ENCODE measurements at regions not wholly inside any gene's neighbourhood (a gene's known extent, or its start where the extent isn't known, plus 50 kb on each side); places are given as distances from the start of the nearest gene placed in this dataset.

DNA sequence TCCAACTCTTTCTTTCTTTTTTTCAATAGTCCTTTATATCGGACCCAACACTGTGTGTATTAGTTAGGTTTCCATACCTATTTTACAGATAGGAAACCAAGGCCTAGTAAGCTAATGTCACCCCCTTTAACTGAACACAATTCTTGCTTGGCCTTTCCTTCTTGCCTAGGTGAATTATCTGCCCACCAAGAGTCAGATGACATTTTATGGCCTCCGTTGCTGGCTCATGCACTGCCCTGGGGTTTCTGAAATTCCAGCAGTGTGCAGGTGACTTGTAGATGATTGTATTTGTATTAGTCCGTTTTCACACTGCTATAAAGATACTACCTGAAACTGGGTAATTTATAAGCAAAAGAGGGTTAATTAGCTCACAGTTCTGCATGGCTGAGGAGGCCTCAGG lies 293.8 kb downstream of the GAS1 start:
- no peaks in the 10 kb centered on the region for H3K4me1 ChIP-seq (replicated peaks; ENCODE audit: insufficient read depth)
- TF ChIP-seq EZH2 (IDR thresholded peaks at IDR 0.05; ENCODE audit: low read depth): no peak
- TF ChIP-seq, protein P1, sequence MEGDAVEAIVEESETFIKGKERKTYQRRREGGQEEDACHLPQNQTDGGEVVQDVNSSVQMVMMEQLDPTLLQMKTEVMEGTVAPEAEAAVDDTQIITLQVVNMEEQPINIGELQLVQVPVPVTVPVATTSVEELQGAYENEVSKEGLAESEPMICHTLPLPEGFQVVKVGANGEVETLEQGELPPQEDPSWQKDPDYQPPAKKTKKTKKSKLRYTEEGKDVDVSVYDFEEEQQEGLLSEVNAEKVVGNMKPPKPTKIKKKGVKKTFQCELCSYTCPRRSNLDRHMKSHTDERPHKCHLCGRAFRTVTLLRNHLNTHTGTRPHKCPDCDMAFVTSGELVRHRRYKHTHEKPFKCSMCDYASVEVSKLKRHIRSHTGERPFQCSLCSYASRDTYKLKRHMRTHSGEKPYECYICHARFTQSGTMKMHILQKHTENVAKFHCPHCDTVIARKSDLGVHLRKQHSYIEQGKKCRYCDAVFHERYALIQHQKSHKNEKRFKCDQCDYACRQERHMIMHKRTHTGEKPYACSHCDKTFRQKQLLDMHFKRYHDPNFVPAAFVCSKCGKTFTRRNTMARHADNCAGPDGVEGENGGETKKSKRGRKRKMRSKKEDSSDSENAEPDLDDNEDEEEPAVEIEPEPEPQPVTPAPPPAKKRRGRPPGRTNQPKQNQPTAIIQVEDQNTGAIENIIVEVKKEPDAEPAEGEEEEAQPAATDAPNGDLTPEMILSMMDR (conservative IDR thresholded peaks at IDR 0.05): no peak
- H3K9me3 ChIP-seq (ENCODE audit: insufficient read depth, low read depth): no peaks in the 10 kb centered on the region
- no peak for DNase-seq
- no peaks in the 10 kb centered on the region for H3K27me3 ChIP-seq (ENCODE audit: insufficient read depth, low read depth)
- intact Hi-C loops (cut with micrococcal nuclease; ENCODE audit: unreplicated experiment): no loop called here
- CTCF ChIA-PET: no interaction called here
- H3F3A ChIP-seq (ENCODE audit: insufficient read depth, low read depth): no peaks in the 10 kb centered on the region
- H3K4me3 ChIP-seq: no peak overlapping the region
- no peaks in the 10 kb centered on the region for H3K79me2 ChIP-seq (ENCODE audit: low read depth)
- no peak overlapping the region for H3K4me2 ChIP-seq
- H3K27ac ChIP-seq: no peak overlapping the region
- no peaks in the 10 kb centered on the region; the same call in 1 of the 2 replicates for H3K9me2 ChIP-seq (ENCODE audit: insufficient read depth)
- H4K20me1 ChIP-seq (ENCODE audit: insufficient read depth): no peaks in the 10 kb centered on the region
- H2AFZ ChIP-seq: no peak overlapping the region
- no TSS peak for BruUV-seq (replicated peaks)
- POLR2A ChIA-PET (ENCODE audit: unreplicated experiment): no interaction called here
- H3K36me3 ChIP-seq (ENCODE audit: low read depth): no peaks in the 10 kb centered on the region

DNA sequence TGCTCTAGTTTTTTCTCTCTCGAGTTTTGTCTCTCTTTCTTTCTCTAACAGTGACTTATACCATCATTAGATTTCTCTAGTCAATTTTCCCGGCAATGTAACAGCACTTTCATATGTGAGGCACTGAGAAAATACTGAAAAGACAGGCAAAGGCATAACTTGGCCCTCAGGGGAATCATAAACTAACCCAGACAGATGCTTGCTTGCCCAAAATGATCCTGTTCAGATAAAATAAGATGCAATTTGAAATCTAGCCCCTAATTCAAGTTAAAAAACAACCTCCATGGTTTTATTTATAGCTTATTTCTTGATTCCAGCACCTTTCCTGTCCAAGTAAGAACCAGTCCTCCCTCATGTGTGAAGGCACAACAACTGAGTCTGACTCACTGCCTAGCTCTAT lies 294.6 kb downstream of the GAS1 start:
- Histone ChIP-seq H3K27ac (no peak overlapping the region), H3K4me1 (replicated peaks; ENCODE audit: insufficient read depth) (no peaks in the 10 kb centered on the region), H3K79me2 (ENCODE audit: low read depth) (no peaks in the 10 kb centered on the region), H3K4me3 (no peak overlapping the region), H3F3A (ENCODE audit: insufficient read depth, low read depth) (no peaks in the 10 kb centered on the region), H3K36me3 (ENCODE audit: low read depth) (no peaks in the 10 kb centered on the region), H3K9me3 (ENCODE audit: insufficient read depth, low read depth) (no peaks in the 10 kb centered on the region), H4K20me1 (ENCODE audit: insufficient read depth) (no peaks in the 10 kb centered on the region), H3K27me3 (ENCODE audit: insufficient read depth, low read depth) (no peaks in the 10 kb centered on the region), H2AFZ (no peak overlapping the region), H3K4me2 (no peak overlapping the region), H3K9me2 (ENCODE audit: insufficient read depth) (no peaks in the 10 kb centered on the region)
- TF ChIP-seq, protein P1 (conservative IDR thresholded peaks at IDR 0.05): no peak
- TF ChIP-seq EZH2 (IDR thresholded peaks at IDR 0.05; ENCODE audit: low read depth): no peak
- POLR2A ChIA-PET (ENCODE audit: unreplicated experiment): no interaction called here
- no peak for DNase-seq
- intact Hi-C loops (cut with micrococcal nuclease; ENCODE audit: unreplicated experiment): no loop called here
- CTCF ChIA-PET: interaction anchor here (0.6 kb wide), 1 partner anchor 31 kb away, joined by 7 read pairs; no protein-coding TSS in a partner anchor
- no TSS peak for BruUV-seq (replicated peaks)

DNA sequence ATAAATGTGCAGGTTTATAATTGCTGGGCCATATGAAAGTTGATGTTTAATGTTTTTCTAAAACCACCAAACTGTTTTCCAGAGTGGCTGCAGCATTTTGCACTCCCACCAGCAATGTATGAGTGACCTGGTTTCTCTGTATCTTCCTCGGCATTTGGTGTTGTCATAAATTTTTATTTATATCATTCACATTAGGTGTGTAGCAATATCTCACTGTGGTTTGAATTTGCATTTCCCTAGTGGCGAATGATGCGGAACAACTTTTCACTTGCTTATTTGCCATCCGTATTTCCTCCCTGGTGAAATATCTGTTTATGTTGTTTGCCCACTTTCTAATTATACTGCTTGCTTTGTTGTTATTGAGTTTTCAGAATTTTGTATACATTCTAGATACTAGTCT lies 295.7 kb upstream of the TUT7 start:
- Histone ChIP-seq H4K20me1 (ENCODE audit: insufficient read depth) (no peaks in the 10 kb centered on the region), H2AFZ (no peak overlapping the region), H3K27ac (no peak overlapping the region), H3K9me2 (ENCODE audit: insufficient read depth) (no peaks in the 10 kb centered on the region), H3K4me3 (no peak overlapping the region), H3F3A (ENCODE audit: insufficient read depth, low read depth) (no peaks in the 10 kb centered on the region), H3K36me3 (ENCODE audit: low read depth) (no peaks in the 10 kb centered on the region), H3K27me3 (ENCODE audit: insufficient read depth, low read depth) (no peaks in the 10 kb centered on the region), H3K4me2 (no peak overlapping the region), H3K4me1 (replicated peaks; ENCODE audit: insufficient read depth) (no peaks in the 10 kb centered on the region), H3K79me2 (ENCODE audit: low read depth) (no peaks in the 10 kb centered on the region), H3K9me3 (ENCODE audit: insufficient read depth, low read depth) (no peaks in the 10 kb centered on the region)
- no TSS peak for BruUV-seq (replicated peaks)
- no peak for DNase-seq
- POLR2A ChIA-PET (ENCODE audit: unreplicated experiment): no interaction called here
- intact Hi-C loops (cut with micrococcal nuclease; ENCODE audit: unreplicated experiment): no loop called here
- CTCF ChIA-PET: no interaction called here
- TF ChIP-seq, protein P1 (conservative IDR thresholded peaks at IDR 0.05): no peak
- TF ChIP-seq EZH2 (IDR thresholded peaks at IDR 0.05; ENCODE audit: low read depth): no peak

Data from PC-9 (cell line).